ENCODE measurements at regions not wholly inside any gene's neighbourhood (a gene's known extent, or its start where the extent isn't known, plus 50 kb on each side); places are given as distances from the start of the nearest gene placed in this dataset.
A peak's percentile ranks its signal among the peaks of the same experiment; 100 is the strongest.

DNA sequence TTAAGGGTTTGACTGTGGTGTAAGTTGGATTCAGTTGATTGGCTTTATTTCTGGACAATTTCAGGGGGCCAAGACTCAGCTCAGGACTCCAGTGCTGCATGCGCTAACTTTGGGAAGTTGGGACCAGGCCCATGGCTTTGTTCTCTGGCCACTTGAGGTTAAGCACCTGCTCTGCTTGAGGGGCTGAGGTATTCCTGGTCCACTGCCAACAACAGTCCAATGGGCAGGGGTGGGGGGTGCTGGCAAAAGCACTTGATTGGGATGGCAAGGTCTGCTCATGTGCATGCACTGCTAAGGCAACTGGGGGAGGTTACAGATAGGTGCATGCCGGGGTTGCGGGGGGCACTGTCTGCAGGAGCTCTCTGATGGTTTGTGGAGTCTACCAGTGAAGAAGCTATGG lies 52.6 kb upstream of the ASB17 start:
- DNase-seq (ENCODE audit: low read depth in 2 of 3, low spot score in 2 of 3), result no peak

GRCh38 chr1:75985827-75986226 lies 53.6 kb upstream of the ASB17 start:
- DNase-seq (ENCODE audit: low read depth in 2 of 3, low spot score in 2 of 3), result no peak

GRCh38 chr1:75986478-75986877 lies 54.3 kb upstream of the ASB17 start:
- DNase-seq (ENCODE audit: low read depth in 2 of 3, low spot score in 2 of 3), result no peak

GRCh38 chr1:75989121-75989520 lies 56.9 kb upstream of the ASB17 start:
- no peak for DNase-seq (ENCODE audit: low read depth in 2 of 3, low spot score in 2 of 3)

- DNase-seq (ENCODE audit: low read depth in 2 of 3, low spot score in 2 of 3), result no peak
Measured at GRCh38 chr1:75990686-75991085, 58.5 kb upstream of the ASB17 start.

- DNase-seq (ENCODE audit: low read depth in 2 of 3, low spot score in 2 of 3), result peak; percentile 41 to 87 (median 78)
Measured at GRCh38 chr1:75991497-75992114, 59.4 kb upstream of the ASB17 start.

- DNase-seq (ENCODE audit: low read depth in 2 of 3, low spot score in 2 of 3), result no peak
Measured at GRCh38 chr1:75992312-75992711, 60.1 kb upstream of the ASB17 start.

DNA sequence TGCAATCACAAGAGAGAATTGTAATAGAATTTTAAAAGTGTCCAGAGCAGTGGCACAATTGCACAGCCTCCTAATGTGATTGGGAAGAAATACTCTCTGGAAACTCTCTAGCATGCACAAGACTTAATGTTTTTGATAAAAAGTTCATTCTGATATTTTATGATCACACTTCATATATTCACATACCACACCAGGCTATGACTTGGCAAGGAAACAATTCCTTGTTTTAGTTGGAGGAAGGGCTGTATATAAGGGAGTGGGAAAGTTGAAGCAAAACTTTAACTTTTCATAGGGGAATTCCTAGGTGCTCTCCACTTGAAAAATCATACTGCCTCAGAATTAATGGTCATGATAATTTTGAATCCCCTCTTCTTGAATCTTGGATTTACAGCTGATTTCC lies 61.5 kb upstream of the ASB17 start:
- no peak for DNase-seq (ENCODE audit: low read depth in 2 of 3, low spot score in 2 of 3)

DNA sequence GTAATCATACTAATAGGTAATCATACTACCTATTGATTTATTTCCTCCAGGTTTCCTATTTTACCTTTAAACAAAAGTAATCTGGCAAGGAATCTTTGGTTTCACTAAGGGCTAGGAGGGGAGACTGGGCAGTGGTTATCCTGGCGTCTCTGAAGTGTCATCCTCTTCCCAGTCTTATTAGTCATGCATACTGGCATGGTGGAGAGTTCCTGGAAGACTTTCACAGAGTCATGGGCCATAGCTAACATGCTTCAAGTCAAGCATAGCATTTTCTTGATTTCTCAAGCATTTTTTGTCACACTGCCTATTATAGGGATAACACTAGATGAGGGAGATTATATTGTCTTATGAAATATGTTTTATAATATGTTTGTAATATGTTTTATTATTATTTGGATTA lies 64.0 kb upstream of the ASB17 start:
- no peak for DNase-seq (ENCODE audit: low read depth in 2 of 3, low spot score in 2 of 3)

- no peak for DNase-seq (ENCODE audit: low read depth in 2 of 3, low spot score in 2 of 3)
Measured at GRCh38 chr1:75999034-75999433, 66.8 kb upstream of the ASB17 start.

DNA sequence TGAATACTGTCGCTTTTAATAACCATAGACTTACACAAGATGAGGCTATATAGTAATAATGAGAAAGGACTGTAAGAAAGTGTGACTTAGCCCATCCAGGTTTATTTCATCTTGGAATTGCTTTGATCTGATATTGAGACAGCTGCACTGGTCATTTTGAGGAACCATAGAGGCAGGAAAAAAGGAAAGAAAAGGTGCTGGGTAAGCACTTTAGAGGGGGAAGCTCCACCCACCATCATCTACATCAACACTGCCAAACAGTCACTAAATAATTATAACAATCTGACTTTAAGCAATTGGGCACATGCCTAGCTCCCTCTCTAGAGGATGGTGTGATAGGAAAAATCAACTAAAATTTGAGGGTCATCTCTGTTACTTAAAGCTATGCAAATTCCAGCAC lies 70.6 kb upstream of the ST6GALNAC3 start:
- no peak for DNase-seq (ENCODE audit: low read depth in 2 of 3, low spot score in 2 of 3)

DNA sequence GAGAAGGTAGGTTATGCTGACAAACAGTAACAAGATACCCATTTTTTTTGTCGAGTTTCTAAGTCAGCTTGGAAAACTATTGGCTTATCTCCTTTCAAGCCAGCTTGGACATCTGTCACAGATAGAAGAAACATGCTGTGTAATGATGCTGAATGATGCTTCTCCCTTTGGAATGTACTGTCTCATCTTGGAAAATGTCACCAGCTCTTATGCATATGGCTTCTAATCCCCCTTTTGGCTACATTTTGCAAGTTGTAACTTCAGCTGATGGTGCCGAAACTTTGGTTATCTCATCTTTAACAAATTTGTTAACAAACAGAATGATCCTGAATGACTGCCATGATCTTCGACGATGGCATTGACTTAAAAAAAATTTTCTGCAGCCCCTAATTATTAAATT lies 68.8 kb upstream of the ST6GALNAC3 start:
- DNase-seq (ENCODE audit: low read depth in 2 of 3, low spot score in 2 of 3), result no peak

GRCh38 chr1:76006234-76006633 lies 68.3 kb upstream of the ST6GALNAC3 start:
- no peak for DNase-seq (ENCODE audit: low read depth in 2 of 3, low spot score in 2 of 3)

DNA sequence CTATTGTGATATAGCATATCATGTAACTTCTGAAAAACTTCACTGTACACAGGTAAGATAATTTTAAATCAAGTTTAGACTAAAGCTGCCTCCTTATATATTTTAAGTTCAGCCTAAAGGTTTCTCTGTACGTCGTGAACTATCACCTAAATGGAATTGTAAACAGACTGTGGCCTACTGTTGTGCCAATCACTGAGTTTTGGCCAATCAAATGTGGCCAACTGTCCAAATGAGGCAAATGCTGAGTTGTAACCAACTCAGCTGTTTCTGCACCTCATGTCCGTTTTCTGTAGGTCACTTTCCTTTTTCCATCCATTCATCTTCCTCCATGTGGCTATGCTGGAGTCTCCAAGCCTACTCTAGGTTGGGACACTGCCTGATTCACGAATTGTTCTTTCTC lies 63.7 kb upstream of the ST6GALNAC3 start:
- DNase-seq (ENCODE audit: low read depth in 2 of 3, low spot score in 2 of 3), result no peak

DNA sequence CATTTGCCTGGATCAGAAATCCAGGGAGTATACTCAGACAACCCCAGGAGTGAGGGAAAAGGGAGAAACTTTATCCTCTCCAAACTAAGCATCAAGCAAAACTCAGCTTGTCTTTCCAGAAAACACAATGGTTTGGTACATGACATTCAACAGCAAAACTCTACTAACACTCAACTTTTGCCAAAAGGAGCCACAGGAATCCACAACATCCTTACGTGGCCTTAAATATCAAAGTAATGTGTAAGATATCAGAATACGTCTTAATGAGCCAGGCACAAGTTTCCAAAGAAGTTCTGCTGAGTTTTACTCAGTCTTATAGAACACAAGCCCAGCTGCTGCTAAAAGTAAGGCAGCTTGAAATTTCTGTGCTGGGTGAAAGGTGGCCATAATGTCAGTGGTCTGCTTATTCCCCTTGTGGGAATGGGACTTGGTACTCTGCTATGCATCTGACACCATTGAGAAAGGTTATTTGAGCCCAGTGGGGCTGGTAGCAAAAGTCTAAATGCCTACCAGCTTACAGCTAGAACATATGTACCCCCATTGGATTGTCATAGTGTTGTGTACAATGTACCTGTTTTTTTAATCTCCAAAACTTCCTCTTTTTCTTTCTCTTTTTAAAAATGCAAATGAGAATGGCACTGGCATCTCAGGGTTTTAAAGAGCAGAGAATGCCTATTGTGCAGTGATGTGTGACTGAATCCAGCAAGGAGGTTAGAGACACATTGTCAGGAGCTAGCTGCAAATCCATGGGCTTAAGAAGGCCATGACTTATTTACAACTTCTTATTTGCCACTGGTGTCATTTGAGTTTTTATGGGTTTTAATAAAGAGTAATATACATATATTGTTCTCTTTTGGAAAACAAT lies 62.0 kb upstream of the ST6GALNAC3 start:
- DNase-seq (ENCODE audit: low read depth in 2 of 3, low spot score in 2 of 3), result no peak

- DNase-seq (ENCODE audit: low read depth in 2 of 3, low spot score in 2 of 3), result no peak
Measured at GRCh38 chr1:76013206-76013581, 61.4 kb upstream of the ST6GALNAC3 start.

- no peak for DNase-seq (ENCODE audit: low read depth in 2 of 3, low spot score in 2 of 3)
Measured at GRCh38 chr1:76015478-76016103, 59.0 kb upstream of the ST6GALNAC3 start.

DNA sequence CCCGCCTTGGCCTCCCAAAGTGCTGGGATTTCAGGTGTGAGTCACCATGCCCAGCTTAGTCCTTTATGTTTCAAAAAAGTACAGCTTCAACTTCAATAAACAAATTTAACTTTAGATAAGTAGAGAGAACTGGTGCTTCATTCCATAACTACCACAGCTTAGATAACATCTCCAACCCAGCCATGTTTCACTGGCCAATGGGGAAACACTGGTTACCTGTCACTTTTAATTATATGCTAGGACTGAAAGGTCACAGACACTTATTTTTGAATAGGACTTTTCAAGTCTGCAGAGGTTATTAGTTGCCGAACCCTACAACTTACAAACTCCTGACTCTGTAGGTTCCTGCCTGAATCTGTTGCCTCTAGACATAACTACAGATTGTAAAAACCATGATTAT lies 56.5 kb upstream of the ST6GALNAC3 start:
- no peak for DNase-seq (ENCODE audit: low read depth in 2 of 3, low spot score in 2 of 3)

GRCh38 chr1:76021846-76022245 lies 52.7 kb upstream of the ST6GALNAC3 start:
- no peak for DNase-seq (ENCODE audit: low read depth in 2 of 3, low spot score in 2 of 3)

- DNase-seq (ENCODE audit: low read depth in 2 of 3, low spot score in 2 of 3), result peak in 2 of 3 donors; percentile 31 to 74
Measured at GRCh38 chr1:76023669-76024435, 50.7 kb upstream of the ST6GALNAC3 start.
